Ishikawa (cell line): ENCODE measurements at regions not wholly inside any gene's neighbourhood (a gene's known extent, or its start where the extent isn't known, plus 50 kb on each side); places are given as distances from the start of the nearest gene placed in this dataset.

Experiments
- CEBPB ChIP-seq: IDR thresholded peaks from 2 replicates; pipeline ENCODE4 v1.6.1; 2012
- CREB1 ChIP-seq: IDR thresholded peaks from 2 replicates; pipeline ENCODE4 v1.6.1; 2012; ENCODE audit warnings: low read depth
- EGR1 ChIP-seq: IDR thresholded peaks from 2 replicates; pipeline ENCODE4 v1.6.1; 2012
- EP300 ChIP-seq: IDR thresholded peaks from 2 replicates; pipeline ENCODE4 v1.6.1; 2012; ENCODE audit warnings: borderline replicate concordance
- FOXM1 ChIP-seq: IDR thresholded peaks from 2 replicates; pipeline ENCODE4 v1.6.1; 2012; ENCODE audit warnings: low read depth, borderline replicate concordance
- NFIC ChIP-seq: IDR thresholded peaks from 2 replicates; pipeline ENCODE4 v1.6.1; 2012
- RAD21 ChIP-seq: IDR thresholded peaks from 2 replicates; pipeline ENCODE4 v1.6.1; 2012; ENCODE audit warnings: low read depth
- TAF1 ChIP-seq: IDR thresholded peaks from 2 replicates; pipeline ENCODE4 v1.6.1; 2012; ENCODE audit warnings: low read depth, mild to moderate bottlenecking
- TCF12 ChIP-seq: IDR thresholded peaks from 2 replicates; pipeline ENCODE4 v1.6.1; 2012; ENCODE audit warnings: low read depth
- TEAD4 ChIP-seq: IDR thresholded peaks from 2 replicates; pipeline ENCODE4 v1.6.1; 2012
- YY1 ChIP-seq: IDR thresholded peaks from 2 replicates; pipeline ENCODE4 v1.6.1; 2012; ENCODE audit warnings: low read depth
- ZBTB7A ChIP-seq: IDR thresholded peaks from 2 replicates; pipeline ENCODE4 v1.6.1; 2012; ENCODE audit warnings: low read depth
- TF ChIP-seq, protein P1 (sequence below): IDR thresholded peaks from 2 replicates; pipeline ENCODE4 v1.6.1; 2012
- TF ChIP-seq, protein P2 (sequence below): IDR thresholded peaks from 2 replicates; pipeline ENCODE4 v1.6.1; 2012
- TF ChIP-seq, protein P3 (sequence below): IDR thresholded peaks from 2 replicates; pipeline ENCODE4 v1.6.1; 2012; ENCODE audit warnings: low read depth, mild to moderate bottlenecking

DNA sequence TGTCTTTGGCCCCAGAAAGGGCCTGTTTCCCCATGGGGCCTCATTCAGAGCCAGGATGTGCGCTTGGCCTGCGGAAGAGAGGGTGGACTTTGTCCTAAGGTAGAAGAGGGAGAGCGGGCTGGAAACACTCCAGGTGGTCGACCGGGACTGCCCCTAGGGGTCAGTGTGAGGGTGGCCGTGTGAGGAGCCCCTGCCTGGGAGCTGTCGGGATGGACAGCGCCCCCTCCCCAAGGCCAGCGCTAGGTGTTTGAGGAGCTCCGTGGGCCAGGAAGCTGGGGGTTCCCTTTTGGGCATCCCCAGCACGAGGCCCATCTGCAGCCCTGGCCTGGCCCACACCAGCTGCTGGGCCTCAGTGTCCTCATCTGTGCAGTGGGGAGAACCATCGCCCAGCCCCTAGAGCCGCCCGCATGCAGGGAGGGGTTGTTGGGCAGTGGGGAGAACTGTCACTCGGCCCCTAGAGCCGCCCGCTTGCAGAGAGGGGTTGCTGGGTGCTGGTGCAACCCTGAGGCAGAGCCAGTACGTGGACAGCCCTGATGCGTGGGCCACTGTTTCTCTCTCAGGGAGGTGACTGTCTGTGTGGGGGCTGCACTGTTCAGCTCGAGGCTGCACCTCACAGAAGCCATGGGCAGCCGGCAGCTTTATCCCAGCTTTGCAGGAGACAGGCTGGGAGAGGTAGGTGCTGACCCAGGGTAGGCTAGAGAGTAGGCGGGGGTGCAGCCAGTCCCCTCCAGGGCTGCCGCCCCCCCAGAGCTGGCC is 1319.9 kb downstream of the BRD1 start:
- TF ChIP-seq TCF12 (no peak), TAF1 (no peak), NFIC (no peak), FOXM1 (no peak), EGR1 (no peak), RAD21 (no peak)
- TF ChIP-seq, protein P1, sequence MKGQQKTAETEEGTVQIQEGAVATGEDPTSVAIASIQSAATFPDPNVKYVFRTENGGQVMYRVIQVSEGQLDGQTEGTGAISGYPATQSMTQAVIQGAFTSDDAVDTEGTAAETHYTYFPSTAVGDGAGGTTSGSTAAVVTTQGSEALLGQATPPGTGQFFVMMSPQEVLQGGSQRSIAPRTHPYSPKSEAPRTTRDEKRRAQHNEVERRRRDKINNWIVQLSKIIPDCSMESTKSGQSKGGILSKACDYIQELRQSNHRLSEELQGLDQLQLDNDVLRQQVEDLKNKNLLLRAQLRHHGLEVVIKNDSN, result no peak

DNA sequence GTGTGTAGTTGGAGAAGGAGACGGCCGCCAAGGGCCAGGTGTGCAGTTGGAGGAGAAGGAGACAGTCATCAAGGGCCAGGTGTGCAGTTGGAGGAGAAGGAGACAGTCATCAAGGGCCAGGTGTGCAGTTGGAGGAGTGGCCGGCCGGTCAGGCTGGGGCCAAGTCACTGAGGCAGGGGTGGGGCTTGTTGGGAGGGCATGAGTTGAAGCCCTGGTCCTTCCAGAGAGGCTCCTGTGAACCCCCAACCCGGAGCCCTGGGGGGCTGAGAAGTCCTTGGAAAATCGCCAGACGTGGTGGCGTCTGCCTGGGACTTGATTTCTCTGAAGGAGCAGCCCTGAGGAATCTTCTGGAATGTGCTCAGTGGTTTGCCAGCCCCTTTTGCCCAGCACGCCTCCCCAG is 1320.5 kb downstream of the BRD1 start:
- TF ChIP-seq NFIC, result no peak
- TF ChIP-seq, protein P1, result no peak
- TF ChIP-seq CREB1, result no peak
- TF ChIP-seq, protein P2, sequence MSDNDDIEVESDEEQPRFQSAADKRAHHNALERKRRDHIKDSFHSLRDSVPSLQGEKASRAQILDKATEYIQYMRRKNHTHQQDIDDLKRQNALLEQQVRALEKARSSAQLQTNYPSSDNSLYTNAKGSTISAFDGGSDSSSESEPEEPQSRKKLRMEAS, result no peak
- no peak for TF ChIP-seq EGR1
- no peak for TF ChIP-seq RAD21
- no peak for TF ChIP-seq CEBPB
- no peak for TF ChIP-seq YY1
- TF ChIP-seq EP300, result no peak
- no peak for TF ChIP-seq TCF12
- TF ChIP-seq TEAD4, result no peak
- no peak for TF ChIP-seq FOXM1
- no peak for TF ChIP-seq ZBTB7A
- no peak for TF ChIP-seq TAF1
- TF ChIP-seq, protein P3, sequence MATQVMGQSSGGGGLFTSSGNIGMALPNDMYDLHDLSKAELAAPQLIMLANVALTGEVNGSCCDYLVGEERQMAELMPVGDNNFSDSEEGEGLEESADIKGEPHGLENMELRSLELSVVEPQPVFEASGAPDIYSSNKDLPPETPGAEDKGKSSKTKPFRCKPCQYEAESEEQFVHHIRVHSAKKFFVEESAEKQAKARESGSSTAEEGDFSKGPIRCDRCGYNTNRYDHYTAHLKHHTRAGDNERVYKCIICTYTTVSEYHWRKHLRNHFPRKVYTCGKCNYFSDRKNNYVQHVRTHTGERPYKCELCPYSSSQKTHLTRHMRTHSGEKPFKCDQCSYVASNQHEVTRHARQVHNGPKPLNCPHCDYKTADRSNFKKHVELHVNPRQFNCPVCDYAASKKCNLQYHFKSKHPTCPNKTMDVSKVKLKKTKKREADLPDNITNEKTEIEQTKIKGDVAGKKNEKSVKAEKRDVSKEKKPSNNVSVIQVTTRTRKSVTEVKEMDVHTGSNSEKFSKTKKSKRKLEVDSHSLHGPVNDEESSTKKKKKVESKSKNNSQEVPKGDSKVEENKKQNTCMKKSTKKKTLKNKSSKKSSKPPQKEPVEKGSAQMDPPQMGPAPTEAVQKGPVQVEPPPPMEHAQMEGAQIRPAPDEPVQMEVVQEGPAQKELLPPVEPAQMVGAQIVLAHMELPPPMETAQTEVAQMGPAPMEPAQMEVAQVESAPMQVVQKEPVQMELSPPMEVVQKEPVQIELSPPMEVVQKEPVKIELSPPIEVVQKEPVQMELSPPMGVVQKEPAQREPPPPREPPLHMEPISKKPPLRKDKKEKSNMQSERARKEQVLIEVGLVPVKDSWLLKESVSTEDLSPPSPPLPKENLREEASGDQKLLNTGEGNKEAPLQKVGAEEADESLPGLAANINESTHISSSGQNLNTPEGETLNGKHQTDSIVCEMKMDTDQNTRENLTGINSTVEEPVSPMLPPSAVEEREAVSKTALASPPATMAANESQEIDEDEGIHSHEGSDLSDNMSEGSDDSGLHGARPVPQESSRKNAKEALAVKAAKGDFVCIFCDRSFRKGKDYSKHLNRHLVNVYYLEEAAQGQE, result no peak

DNA sequence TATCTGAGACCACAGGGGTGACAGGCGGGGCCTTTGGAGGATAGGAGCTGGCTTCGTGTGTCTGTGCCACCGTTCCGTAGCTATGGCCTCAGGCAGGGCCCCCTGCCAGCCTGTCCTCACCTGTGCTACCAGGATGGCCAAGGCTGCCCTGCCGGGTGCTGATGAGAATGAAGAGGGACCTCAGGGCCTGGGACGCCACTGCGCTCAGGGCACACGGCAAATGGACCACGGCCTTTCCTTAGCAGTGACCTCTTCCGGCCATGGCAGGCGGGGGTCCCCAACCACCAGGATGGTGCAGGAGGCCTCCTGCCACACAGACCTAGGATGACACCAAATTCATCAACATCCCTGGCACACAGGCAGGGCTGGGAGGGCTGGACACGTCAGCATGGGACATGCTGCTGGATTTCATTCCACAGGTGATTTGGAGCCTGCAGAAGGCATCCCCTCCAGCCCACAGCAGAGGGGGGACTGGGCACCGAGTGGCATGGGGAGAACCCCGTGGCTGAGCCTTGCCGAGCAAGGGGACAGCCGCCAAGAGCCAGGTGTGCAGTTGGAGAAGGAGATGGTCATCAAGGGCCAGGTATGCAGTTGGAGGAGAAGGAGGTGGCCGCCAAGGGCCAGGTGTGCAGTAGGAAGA is 1321.0 kb downstream of the BRD1 start:
- TF ChIP-seq NFIC, result no peak
- TF ChIP-seq, protein P3, result no peak
- TF ChIP-seq EP300, result no peak
- TF ChIP-seq FOXM1, result no peak
- TF ChIP-seq TAF1, result no peak
- TF ChIP-seq, protein P2, result no peak
- TF ChIP-seq TEAD4, result no peak
- no peak for TF ChIP-seq CREB1
- no peak for TF ChIP-seq EGR1

DNA sequence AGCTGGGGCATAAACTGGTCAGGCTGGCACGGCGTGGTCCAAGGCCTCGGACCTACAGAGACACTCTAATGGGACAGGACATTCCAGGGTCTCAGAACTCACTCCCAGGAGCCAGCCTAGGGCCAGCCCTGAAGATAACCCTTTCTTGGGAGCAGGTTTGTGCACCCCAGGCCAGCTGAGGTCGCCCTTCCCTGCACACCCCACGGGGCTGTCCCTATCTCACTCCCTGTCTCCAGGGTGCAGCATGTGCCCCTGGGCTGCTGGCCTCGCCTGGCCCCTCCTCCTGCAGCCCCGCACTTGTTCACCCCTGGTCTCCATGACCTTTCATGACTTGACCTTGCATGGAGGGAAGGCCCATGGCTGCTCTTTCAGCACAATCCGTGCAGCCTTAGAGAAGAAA is 1321.8 kb downstream of the BRD1 start:
- TF ChIP-seq, protein P1, result no peak
- TF ChIP-seq EP300 (no peak), FOXM1 (no peak), TCF12 (no peak), NFIC (no peak), RAD21 (no peak), YY1 (no peak), EGR1 (no peak), CREB1 (no peak), CEBPB (no peak), ZBTB7A (no peak), TEAD4 (no peak), TAF1 (no peak)
- TF ChIP-seq, protein P3, result no peak
- TF ChIP-seq, protein P2, result no peak
